K562 (cell line): ENCODE measurements at regions not wholly inside any gene's neighbourhood (a gene's known extent, or its start where the extent isn't known, plus 50 kb on each side); places are given as distances from the start of the nearest gene placed in this dataset.

Source experiments
- ATAC-seq: fragments of 200-7000 bp; cut with Tn5 transposase; 3 replicates; pipeline ENCODE4 v1.9.1; 2020; ENCODE audit warnings: moderate library complexity
- BruUV-seq: library from RNA; stranded (reverse); fragments of 400-500 nt; replicated peaks from 2 replicates; lab custom pipeline; 2021; lab: Mats Ljungman, UMichigan
- CTCF ChIA-PET: fragments of 300-600 bp; formaldehyde crosslinking; extraction: SDS; loops from one replicate; lab custom pipeline; 2021; ENCODE audit warnings: low intra/inter-chr PET ratio; lab: Yijun Ruan, JAX
- POLR2A ChIA-PET: fragments of 300-600, 350-650 bp; sonication (Branson Sonifier 250); formaldehyde crosslinking; extraction: SDS; loops from one replicate; lab custom pipeline; 2021; ENCODE audit warnings: antibody characterized with exemption, inconsistent platforms; lab: Yijun Ruan, JAX
- DNase-seq, 4 experiments: peaks; one replicate each; pipeline versions ENCODE4 v3.0.0 to v3.0.0-alpha.2; 2011 to 2018; ENCODE audit warnings: low spot score in 3 of 4, mixed read lengths in 3 of 4; ENCODE audit errors: extremely low read depth in 1 of 4
- FAIRE-seq: peaks from 2 replicates; lab custom pipeline; 2011; peaks lifted over from hg19 to GRCh38; lab: Jason Lieb, UNC
- H2AFZ ChIP-seq: 2 replicates; pipeline ENCODE4 v1.6.0; 2011; ENCODE audit warnings: low read depth, low read length, control low read depth, inconsistent platforms
- H3K27ac ChIP-seq: fragments of 200-600 bp; 3 replicates; pipeline ENCODE4 v1.8.0; 2011; ENCODE audit warnings: low read depth, mild to moderate bottlenecking, control low read depth, inconsistent platforms, low read length, moderate library complexity, mixed read lengths; ENCODE audit errors: extremely low read depth
- H3K27me3 ChIP-seq, 2 experiments: fragments of 300-600 bp in 1 of 2; 2 replicates in 1 of 2; 3 replicates in 1 of 2; pipeline versions ENCODE4 v1.6.0 to v1.8.0; 2011; ENCODE audit warnings: inconsistent platforms in 2 of 2, low read length in 2 of 2, mild to moderate bottlenecking in 1 of 2, mixed read lengths in 1 of 2, moderate library complexity in 1 of 2; ENCODE audit not compliant: control insufficient read depth in 2 of 2, insufficient read depth in 2 of 2
- H3K36me3 ChIP-seq: fragments of 300-600 bp; 3 replicates; pipeline ENCODE4 v1.8.0; 2011; ENCODE audit warnings: mild to moderate bottlenecking, low read length, inconsistent platforms; ENCODE audit not compliant: control insufficient read depth, insufficient read depth
- H3K4me1 ChIP-seq, 2 experiments: fragments of 200-600 bp in 1 of 2; replicated peaks in 1 of 2; 2 replicates in 1 of 2; 3 replicates in 1 of 2; pipeline versions ENCODE4 v1.5.1 to v1.8.0; 2011; ENCODE audit warnings: inconsistent platforms in 2 of 2, low read length in 2 of 2, mild to moderate bottlenecking in 1 of 2, mixed read lengths in 1 of 2, moderate library complexity in 1 of 2; ENCODE audit not compliant: control insufficient read depth in 2 of 2, insufficient read depth in 2 of 2
- H3K4me2 ChIP-seq: 2 replicates; pipeline ENCODE4 v1.6.1; 2011; ENCODE audit warnings: low read length, control low read depth, inconsistent platforms, mixed read lengths; ENCODE audit not compliant: insufficient read depth
- H3K4me3 ChIP-seq: fragments of 200-600 bp; sonication (generic), shearing (Covaris generic); 2 replicates; pipeline ENCODE4 v1.5.1; 2016; ENCODE audit warnings: control low read depth, inconsistent platforms
- H3K79me2 ChIP-seq: fragments of 200-600 bp; 3 replicates; pipeline ENCODE4 v1.8.0; 2011; ENCODE audit warnings: low read length, inconsistent platforms; ENCODE audit not compliant: control insufficient read depth, insufficient read depth
- H3K9ac ChIP-seq, 2 experiments: 2 replicates each; pipeline versions ENCODE4 v1.6.0 to v1.6.1; 2011; ENCODE audit warnings: low read depth in 2 of 2, low read length in 2 of 2, control low read depth in 1 of 2, inconsistent platforms in 1 of 2, mild to moderate bottlenecking in 1 of 2, mixed read lengths in 1 of 2; ENCODE audit not compliant: insufficient read depth in 1 of 2
- H3K9me1 ChIP-seq: one replicate; pipeline ENCODE4 v1.6.0; 2011; ENCODE audit warnings: inconsistent platforms, mild to moderate bottlenecking, low read length, moderate library complexity; ENCODE audit not compliant: control insufficient read depth, insufficient read depth
- H3K9me3 ChIP-seq: replicated peaks from 2 replicates; pipeline ENCODE4 v1.5.1; 2011; ENCODE audit warnings: low read depth, low read length, inconsistent platforms; ENCODE audit not compliant: control insufficient read depth, insufficient read depth
- H4K20me1 ChIP-seq: replicated peaks from 2 replicates; pipeline ENCODE4 v1.6.1; 2011; ENCODE audit warnings: low read length, inconsistent platforms, mixed read lengths; ENCODE audit not compliant: control insufficient read depth, insufficient read depth
- DDX20 ChIP-seq: fragments of 450-650 bp; IDR thresholded peaks from 2 replicates; pipeline ENCODE4 v1.6.1; 2016; ENCODE audit warnings: missing genetic modification characterization, low read depth, mild to moderate bottlenecking, missing compliant biosample characterization, moderate library complexity
- EP300 ChIP-seq: IDR thresholded peaks from 2 replicates; pipeline ENCODE4 v1.6.1; 2012; ENCODE audit warnings: low read length, improper control_type of control experiment
- HLTF ChIP-seq: fragments of 450-650 bp; IDR thresholded peaks from 2 replicates; pipeline ENCODE4 v1.6.1; 2016
- MBD1 ChIP-seq: fragments of 250-450 bp; sonication (Bioruptor Pico); IDR thresholded peaks from 2 replicates; pipeline ENCODE4 v1.8.0; 2022; ENCODE audit warnings: inconsistent platforms
- THRB ChIP-seq: fragments of 450-650 bp; formaldehyde crosslinking; conservative IDR thresholded peaks from 2 replicates; pipeline ENCODE4 v1.4.0; 2022; ENCODE audit warnings: mild to moderate bottlenecking, missing genetic modification characterization
- ZNF695 ChIP-seq: fragments of 450-650 bp; formaldehyde crosslinking; IDR thresholded peaks from 2 replicates; pipeline ENCODE4 v1.4.0; 2020; ENCODE audit warnings: mild to moderate bottlenecking, moderate library complexity
- WGBS: fragments of 100-300 bp; shearing (Covaris generic); methylation state at CpG from one replicate; pipeline ENCODE4 v1.1.6; 2016; ENCODE audit warnings: low coverage, mixed read lengths; ENCODE audit not compliant: insufficient coverage; ENCODE audit errors: missing lambda C conversion rate; 5-methylcytosine and 5-hydroxymethylcytosine counted together
- in situ Hi-C: fragments of 300-500 bp; cut with MboI; formaldehyde crosslinking; loops from 4 replicates; pipeline ENCODE4 v1.15.0; 2018; ENCODE audit warnings: inconsistent platforms, mixed read lengths
- intact Hi-C: fragments of 100-400 bp; cut with micrococcal nuclease; formaldehyde crosslinking; loops from 2 replicates; pipeline ENCODE4 v1.14.2; 2022

GRCh38 chr9:124130277-124131075, 118.9 kb downstream of the LHX2 start:
- Histone ChIP-seq H3K79me2 (no peaks in the 10 kb centered on the region), H3K4me1 (peaks cover 0 to 6% of the 10 kb centered on the region in 2 experiments; a peak in 3 of 5 replicates), H3K4me3 (no peak overlapping the region), H4K20me1 (peaks cover 15% of the 10 kb centered on the region; the same call in 1 of the 2 replicates), H3K9me1 (no peaks in the 10 kb centered on the region), H3K9ac (no peak overlapping the region), H3K9me3 (no peaks in the 10 kb centered on the region), H3K36me3 (no peaks in the 10 kb centered on the region), H3K27me3 (peaks cover 3 to 9% of the 10 kb centered on the region in 2 experiments; a peak in 2 of 5 replicates), H3K27ac (no peak overlapping the region), H2AFZ (no peak overlapping the region), H3K4me2 (no peak overlapping the region)
- FAIRE-seq (no peak), ATAC-seq (no peak), DNase-seq (no peak)
- ChIA-PET POLR2A (no interaction called here), CTCF (no interaction called here)
- no peak for TF ChIP-seq DDX20
- no peak for TF ChIP-seq ZNF695 (CRISPR knock-in tag)
- TF ChIP-seq THRB (CRISPR knock-in tag) = no peak
- no peak for TF ChIP-seq EP300
- no peak for TF ChIP-seq HLTF
- no peak for TF ChIP-seq MBD1 (CRISPR knock-in tag)
- in situ Hi-C loops (no loop called here), intact Hi-C loops (loop anchor here (5.0 kb wide), 2 partner anchors 77 to 257 kb away; no protein-coding TSS in a partner anchor)
- no TSS peak for BruUV-seq
- WGBS = 17% methylated on average over 17 of the region's 18 CpGs
